ENCODE measurements at regions not wholly inside any gene's neighbourhood (a gene's known extent, or its start where the extent isn't known, plus 50 kb on each side); places are given as distances from the start of the nearest gene placed in this dataset.

- intact Hi-C loops (cut with DNase I; ENCODE audit: low total_unique reads): no loop called here
- WGBS, 2 donors: 64 to 67% methylated on average over 3 of the region's 3 CpGs
Observed at GRCh38 chr10:29766753-29767152, 132.0 kb upstream of the SVIL start.

DNA sequence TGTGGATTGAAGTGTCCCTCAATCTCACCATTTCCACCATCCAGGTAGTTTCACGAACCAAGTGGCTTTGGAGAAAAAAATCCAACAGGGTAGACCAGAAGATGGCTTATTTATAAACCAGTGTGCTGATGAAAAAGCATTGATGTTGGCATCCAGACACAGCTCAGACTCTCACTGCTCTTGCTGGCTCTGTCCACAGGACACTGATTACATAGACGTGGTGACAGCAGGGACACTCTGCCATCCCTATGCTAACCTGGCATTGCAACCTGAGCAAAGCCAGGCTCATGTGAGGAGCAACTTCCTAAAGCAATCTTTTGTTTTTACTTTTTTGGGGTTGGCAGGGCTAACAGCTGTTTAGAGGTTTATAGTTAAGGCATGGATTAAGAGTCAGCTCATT lies 130.6 kb upstream of the SVIL start:
- WGBS, 2 donors: 72 to 96% methylated on average over 2 of the region's 2 CpGs
- no peaks in the 10 kb centered on the region for H3K36me3 ChIP-seq (ENCODE audit: low read depth, missing control alignments)
- no peak for DNase-seq
- no peaks in the 10 kb centered on the region for H3K4me1 ChIP-seq
- no peak overlapping the region for H3K27ac ChIP-seq
- H3K27me3 ChIP-seq: no peaks in the 10 kb centered on the region
- no peaks in the 10 kb centered on the region for H3K9me3 ChIP-seq
- no peak for TF ChIP-seq CTCF (IDR thresholded peaks at IDR 0.05)
- no peak for TF ChIP-seq POLR2A (IDR thresholded peaks at IDR 0.05)
- no peak overlapping the region for H3K4me3 ChIP-seq
- intact Hi-C loops (cut with DNase I; ENCODE audit: low total_unique reads): no loop called here

More at GRCh38 chr10:29766753-29767152, 132.0 kb upstream of the SVIL start:
- H3K36me3 ChIP-seq (ENCODE audit: low read depth, missing control alignments): no peaks in the 10 kb centered on the region
- no peak overlapping the region for H3K4me3 ChIP-seq
- H3K27ac ChIP-seq: no peak overlapping the region
- H3K4me1 ChIP-seq: no peaks in the 10 kb centered on the region
- no peak for DNase-seq
- no peak for TF ChIP-seq CTCF (IDR thresholded peaks at IDR 0.05)
- TF ChIP-seq POLR2A (IDR thresholded peaks at IDR 0.05): no peak
- H3K27me3 ChIP-seq: no peaks in the 10 kb centered on the region
- H3K9me3 ChIP-seq: no peaks in the 10 kb centered on the region

DNA sequence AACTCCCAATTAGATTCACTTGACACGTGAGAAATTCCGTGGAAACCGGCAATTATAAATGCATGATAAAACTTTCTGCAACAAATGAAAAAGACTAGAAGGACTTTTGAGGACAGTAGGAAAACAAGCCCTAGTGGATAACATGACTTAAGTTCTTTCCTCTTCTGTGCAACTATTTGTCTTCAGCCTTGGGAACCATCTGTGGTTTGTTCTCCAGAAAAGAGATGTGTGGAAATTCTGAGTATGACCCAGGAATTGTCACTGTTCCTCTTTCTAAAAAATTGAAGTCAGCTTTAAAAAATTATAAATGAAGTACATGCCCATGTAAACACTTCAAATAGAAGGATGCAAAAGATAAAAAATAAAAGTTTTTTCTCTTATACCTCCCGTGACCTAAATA lies 128.6 kb upstream of the SVIL start:
- no peaks in the 10 kb centered on the region for H3K36me3 ChIP-seq (ENCODE audit: low read depth, missing control alignments)
- intact Hi-C loops (cut with DNase I; ENCODE audit: low total_unique reads): no loop called here
- H3K9me3 ChIP-seq: no peaks in the 10 kb centered on the region
- H3K4me3 ChIP-seq: no peak overlapping the region
- no peak overlapping the region for H3K27ac ChIP-seq
- WGBS, 2 donors: 76 to 77% methylated on average over 4 of the region's 4 CpGs
- no peak for TF ChIP-seq CTCF (IDR thresholded peaks at IDR 0.05)
- no peak for TF ChIP-seq POLR2A (IDR thresholded peaks at IDR 0.05)
- DNase-seq: no peak
- H3K4me1 ChIP-seq: no peaks in the 10 kb centered on the region
- H3K27me3 ChIP-seq: no peaks in the 10 kb centered on the region

GRCh38 chr10:29761916-29762315 lies 127.1 kb upstream of the SVIL start:
- no peaks in the 10 kb centered on the region for H3K4me1 ChIP-seq

More at GRCh38 chr10:29761916-29762315, 127.1 kb upstream of the SVIL start:
- intact Hi-C loops (cut with DNase I; ENCODE audit: low total_unique reads): no loop called here
- Histone ChIP-seq H3K4me3 (no peak overlapping the region), H3K36me3 (ENCODE audit: low read depth, missing control alignments) (no peaks in the 10 kb centered on the region), H3K9me3 (no peaks in the 10 kb centered on the region), H3K27ac (no peak overlapping the region), H3K27me3 (no peaks in the 10 kb centered on the region)
- TF ChIP-seq POLR2A (IDR thresholded peaks at IDR 0.05): no peak
- no peak for TF ChIP-seq CTCF (IDR thresholded peaks at IDR 0.05)
- 94 to 97% methylated on average over 5 of the region's 5 CpGs for WGBS, 2 donors
- no peak for DNase-seq
